Activated CD4-positive, alpha-beta memory T cell treated with anti-CD3 and anti-CD28 coated beads for 36 hours (primary cell): ENCODE measurements at regions not wholly inside any gene's neighbourhood (a gene's known extent, or its start where the extent isn't known, plus 50 kb on each side); places are given as distances from the start of the nearest gene placed in this dataset.

Experiments
- CTCF ChIA-PET: fragments of 350-600 bp; sonication (Branson Sonifier 250); formaldehyde crosslinking; loops from one replicate; lab custom pipeline; 2021; ENCODE audit warnings: antibody characterized with exemption, inconsistent platforms; lab: Charles Lee
- POLR2A ChIA-PET: fragments of 350-600 bp; sonication (Branson Sonifier 250); formaldehyde crosslinking; loops from one replicate; lab custom pipeline; 2021; ENCODE audit warnings: antibody characterized with exemption; lab: Charles Lee
- DNase-seq: peaks from one replicate; pipeline ENCODE4 v3.0.0-alpha.2; 2020
- H3K27ac Mint-ChIP-seq: one replicate; pipeline ENCODE4 v1.8.0; 2021; ENCODE audit warnings: mixed read lengths
- H3K27me3 Mint-ChIP-seq: one replicate; pipeline ENCODE4 v1.8.0; 2021; ENCODE audit warnings: mixed read lengths
- H3K36me3 Mint-ChIP-seq: one replicate; pipeline ENCODE4 v1.8.0; 2021; ENCODE audit warnings: mixed read lengths
- H3K4me1 Mint-ChIP-seq: one replicate; pipeline ENCODE4 v1.8.0; 2021; ENCODE audit warnings: low read depth, mixed read lengths
- H3K4me3 Mint-ChIP-seq: one replicate; pipeline ENCODE4 v1.8.0; 2021; ENCODE audit warnings: mild to moderate bottlenecking, mixed read lengths
- H3K9me3 Mint-ChIP-seq: one replicate; pipeline ENCODE4 v1.8.0; 2021; ENCODE audit warnings: mixed read lengths
- intact Hi-C: fragments of 100-400 bp; cut with micrococcal nuclease; formaldehyde crosslinking; loops from one replicate; pipeline ENCODE4 v1.15.1; 2023

GRCh38 chr1:112285746-112286145, 110.3 kb upstream of the CTTNBP2NL start:
- no peaks in the 10 kb centered on the region for H3K4me1 Mint-ChIP-seq
- no peak for DNase-seq
- no peaks in the 10 kb centered on the region for H3K36me3 Mint-ChIP-seq
- H3K9me3 Mint-ChIP-seq, result no peaks in the 10 kb centered on the region
- ChIA-PET POLR2A (no interaction called here), CTCF (no interaction called here)
- intact Hi-C loops, result no loop called here
- H3K4me3 Mint-ChIP-seq, result no peak overlapping the region
- H3K27ac Mint-ChIP-seq, result no peak overlapping the region
- peaks cover 34% of the 10 kb centered on the region for H3K27me3 Mint-ChIP-seq

GRCh38 chr1:112296908-112297307, 99.1 kb upstream of the CTTNBP2NL start:
- POLR2A ChIA-PET, result no interaction called here
- DNase-seq, result no peak
- H3K4me1 Mint-ChIP-seq, result no peaks in the 10 kb centered on the region
- no peak overlapping the region for H3K4me3 Mint-ChIP-seq
- H3K9me3 Mint-ChIP-seq, result peaks cover 3% of the 10 kb centered on the region
- no peaks in the 10 kb centered on the region for H3K36me3 Mint-ChIP-seq
- H3K27me3 Mint-ChIP-seq, result peaks cover 6% of the 10 kb centered on the region
- intact Hi-C loops, result no loop called here
- H3K27ac Mint-ChIP-seq, result no peak overlapping the region
- CTCF ChIA-PET, result interaction anchor here (0.9 to 1.4 kb wide), 2 partner anchors 11 to 73 kb away, joined by 4 to 7 read pairs; no protein-coding TSS in a partner anchor

- intact Hi-C loops, result no loop called here
- POLR2A ChIA-PET, result no interaction called here
- CTCF ChIA-PET, result interaction anchor here (1.4 kb wide), 1 partner anchor 72 kb away, joined by 7 read pairs; no protein-coding TSS in a partner anchor
- Mint-ChIP-seq H3K36me3 (no peaks in the 10 kb centered on the region), H3K9me3 (peaks cover 3% of the 10 kb centered on the region), H3K4me3 (no peak overlapping the region), H3K27me3 (peaks cover 6% of the 10 kb centered on the region), H3K4me1 (no peaks in the 10 kb centered on the region), H3K27ac (no peak overlapping the region)
- no peak for DNase-seq
Measured at GRCh38 chr1:112297536-112297935, 98.5 kb upstream of the CTTNBP2NL start.

- CTCF ChIA-PET, result interaction anchor here (0.6 to 2.1 kb wide), 8 partner anchors 8 to 164 kb away, joined by 3 to 21 read pairs (median 3); no protein-coding TSS in a partner anchor
- peak; percentile 55 for DNase-seq
- H3K4me1 Mint-ChIP-seq, result no peaks in the 10 kb centered on the region
Measured at GRCh38 chr1:112298558-112298957, 97.5 kb upstream of the CTTNBP2NL start.

GRCh38 chr1:112304126-112304525, 91.9 kb upstream of the CTTNBP2NL start:
- no peaks in the 10 kb centered on the region for H3K9me3 Mint-ChIP-seq
- DNase-seq, result no peak
- ChIA-PET POLR2A (no interaction called here), CTCF (no interaction called here)
- H3K36me3 Mint-ChIP-seq, result no peaks in the 10 kb centered on the region
- no peaks in the 10 kb centered on the region for H3K4me1 Mint-ChIP-seq
- intact Hi-C loops, result no loop called here
- no peak overlapping the region for H3K4me3 Mint-ChIP-seq
- H3K27me3 Mint-ChIP-seq, result peaks cover 6% of the 10 kb centered on the region
- no peak overlapping the region for H3K27ac Mint-ChIP-seq

More at GRCh38 chr1:112298558-112298957, 97.5 kb upstream of the CTTNBP2NL start:
- Mint-ChIP-seq H3K4me3 (no peak overlapping the region), H3K9me3 (peaks cover 3% of the 10 kb centered on the region), H3K27me3 (peaks cover 7% of the 10 kb centered on the region), H3K36me3 (no peaks in the 10 kb centered on the region), H3K27ac (no peak overlapping the region)
- POLR2A ChIA-PET, result no interaction called here
- intact Hi-C loops, result loop anchor here (2.0 kb wide), 1 partner anchor 70 kb away; no protein-coding TSS in a partner anchor

- H3K36me3 Mint-ChIP-seq, result no peaks in the 10 kb centered on the region
- no peak overlapping the region for H3K4me3 Mint-ChIP-seq
- intact Hi-C loops, result no loop called here
- H3K9me3 Mint-ChIP-seq, result no peaks in the 10 kb centered on the region
- ChIA-PET CTCF (no interaction called here), POLR2A (no interaction called here)
- no peak overlapping the region for H3K27ac Mint-ChIP-seq
- H3K4me1 Mint-ChIP-seq, result no peaks in the 10 kb centered on the region
- peaks cover 6% of the 10 kb centered on the region for H3K27me3 Mint-ChIP-seq
- no peak for DNase-seq
Measured at GRCh38 chr1:112304612-112305011, 91.4 kb upstream of the CTTNBP2NL start.

GRCh38 chr1:112307930-112308591, 88.0 kb upstream of the CTTNBP2NL start:
- H3K4me1 Mint-ChIP-seq, result no peaks in the 10 kb centered on the region
- H3K4me3 Mint-ChIP-seq, result no peak overlapping the region
- H3K9me3 Mint-ChIP-seq, result no peaks in the 10 kb centered on the region
- intact Hi-C loops, result no loop called here
- H3K27me3 Mint-ChIP-seq, result peaks cover 11% of the 10 kb centered on the region
- no peaks in the 10 kb centered on the region for H3K36me3 Mint-ChIP-seq
- H3K27ac Mint-ChIP-seq, result no peak overlapping the region
- POLR2A ChIA-PET, result no interaction called here
- CTCF ChIA-PET, result interaction anchor here (0.6 to 1.7 kb wide), 3 partner anchors 9 to 27 kb away, joined by 3 to 9 read pairs (median 4); no protein-coding TSS in a partner anchor
- DNase-seq, result no peak

- Mint-ChIP-seq H3K9me3 (no peaks in the 10 kb centered on the region), H3K4me3 (no peak overlapping the region), H3K4me1 (no peaks in the 10 kb centered on the region), H3K27ac (no peak overlapping the region), H3K27me3 (peaks cover 9% of the 10 kb centered on the region), H3K36me3 (no peaks in the 10 kb centered on the region)
- ChIA-PET POLR2A (no interaction called here), CTCF (interaction anchor here (0.6 to 1.7 kb wide), 3 partner anchors 10 to 26 kb away, joined by 3 to 9 read pairs (median 4); no protein-coding TSS in a partner anchor)
- intact Hi-C loops, result no loop called here
- no peak for DNase-seq
Measured at GRCh38 chr1:112308716-112309115, 87.3 kb upstream of the CTTNBP2NL start.

- no peak for DNase-seq
- Mint-ChIP-seq H3K9me3 (no peaks in the 10 kb centered on the region), H3K4me1 (no peaks in the 10 kb centered on the region), H3K27me3 (peaks cover 9% of the 10 kb centered on the region), H3K36me3 (no peaks in the 10 kb centered on the region), H3K27ac (no peak overlapping the region), H3K4me3 (no peak overlapping the region)
- ChIA-PET POLR2A (no interaction called here), CTCF (no interaction called here)
- intact Hi-C loops, result no loop called here
Measured at GRCh38 chr1:112309499-112309898, 86.5 kb upstream of the CTTNBP2NL start.

GRCh38 chr1:112312315-112312714, 83.7 kb upstream of the CTTNBP2NL start:
- Mint-ChIP-seq H3K36me3 (no peaks in the 10 kb centered on the region), H3K4me1 (no peaks in the 10 kb centered on the region), H3K27me3 (peaks cover 5% of the 10 kb centered on the region), H3K27ac (no peak overlapping the region), H3K4me3 (no peak overlapping the region), H3K9me3 (no peaks in the 10 kb centered on the region)
- CTCF ChIA-PET, result no interaction called here
- intact Hi-C loops, result no loop called here
- DNase-seq, result no peak
- POLR2A ChIA-PET, result no interaction called here

- CTCF ChIA-PET, result interaction anchor here (1.2 kb wide), 1 partner anchor 59 kb away, joined by 3 read pairs; no protein-coding TSS in a partner anchor
Measured at GRCh38 chr1:112312879-112313278, 83.1 kb upstream of the CTTNBP2NL start.

GRCh38 chr1:112316254-112316913, 79.6 kb upstream of the CTTNBP2NL start:
- Mint-ChIP-seq H3K4me1 (no peaks in the 10 kb centered on the region), H3K9me3 (no peaks in the 10 kb centered on the region), H3K27me3 (no peaks in the 10 kb centered on the region), H3K27ac (no peak overlapping the region), H3K36me3 (no peaks in the 10 kb centered on the region), H3K4me3 (no peak overlapping the region)
- CTCF ChIA-PET, result no interaction called here
- intact Hi-C loops, result no loop called here
- no peak for DNase-seq
- POLR2A ChIA-PET, result no interaction called here

More at GRCh38 chr1:112312879-112313278, 83.1 kb upstream of the CTTNBP2NL start:
- no peak for DNase-seq
- Mint-ChIP-seq H3K4me3 (no peak overlapping the region), H3K4me1 (no peaks in the 10 kb centered on the region), H3K27me3 (peaks cover 5% of the 10 kb centered on the region), H3K36me3 (no peaks in the 10 kb centered on the region), H3K27ac (no peak overlapping the region), H3K9me3 (no peaks in the 10 kb centered on the region)
- intact Hi-C loops, result no loop called here
- POLR2A ChIA-PET, result no interaction called here
